GM19239 (cell line): ENCODE measurements at regions not wholly inside any gene's neighbourhood (a gene's known extent, or its start where the extent isn't known, plus 50 kb on each side); places are given as distances from the start of the nearest gene placed in this dataset.
"Not testable (repeated sequence)": the region's sequence is repeated elsewhere in the genome, so short reads cannot be mapped to it uniquely, and the experiment has no call there.

ENCODE experiments used
- DNase-seq: peaks from one replicate; pipeline ENCODE4 v3.0.0; 2011; ENCODE audit warnings: low spot score; ENCODE audit not compliant: insufficient read length
- FAIRE-seq: peaks from 2 replicates; lab custom pipeline; 2011; peaks lifted over from hg19 to GRCh38; lab: Jason Lieb, UNC

- DNase-seq, result no peak
- no peak for FAIRE-seq
Measured at GRCh38 chr6:14464716-14465115, 347.1 kb downstream of the CD83 start.

GRCh38 chr6:14466278-14466677 lies 348.7 kb downstream of the CD83 start:
- DNase-seq (no peak), FAIRE-seq (no peak)

GRCh38 chr6:14467591-14467990 lies 350.0 kb downstream of the CD83 start:
- DNase-seq (no peak), FAIRE-seq (no peak)

- FAIRE-seq (no peak), DNase-seq (no peak)
Measured at GRCh38 chr6:14468647-14469321, 351.2 kb downstream of the CD83 start.

- no peak for FAIRE-seq
- no peak for DNase-seq
Measured at GRCh38 chr6:14470101-14470500, 352.5 kb downstream of the CD83 start.

- no peak for FAIRE-seq
- no peak for DNase-seq
Measured at GRCh38 chr6:14470671-14471070, 353.1 kb downstream of the CD83 start.

- no peak for FAIRE-seq
- DNase-seq, result no peak
Measured at GRCh38 chr6:14472255-14472985, 354.8 kb downstream of the CD83 start.

- peak; percentile 35 for FAIRE-seq
- no peak for DNase-seq
Measured at GRCh38 chr6:14472986-14473337, 355.4 kb downstream of the CD83 start.

GRCh38 chr6:14474816-14475215 lies 357.2 kb downstream of the CD83 start:
- DNase-seq (no peak), FAIRE-seq (no peak)

- no peak for DNase-seq
- FAIRE-seq, result no peak
Measured at GRCh38 chr6:14475306-14475705, 357.7 kb downstream of the CD83 start.

- DNase-seq (no peak), FAIRE-seq (no peak)
Measured at GRCh38 chr6:14476793-14477531, 359.4 kb downstream of the CD83 start.

- no peak for DNase-seq
- no peak for FAIRE-seq
Measured at GRCh38 chr6:14477559-14477958, 360.0 kb downstream of the CD83 start.

- no peak for FAIRE-seq
- no peak for DNase-seq
Measured at GRCh38 chr6:14478381-14479225, 361.0 kb downstream of the CD83 start.

GRCh38 chr6:14481946-14482345 lies 364.4 kb downstream of the CD83 start:
- DNase-seq, FAIRE-seq: not testable (repeated sequence)

- no peak for FAIRE-seq
- DNase-seq, result no peak
Measured at GRCh38 chr6:14487625-14488024, 370.1 kb downstream of the CD83 start.

GRCh38 chr6:14488180-14488579 lies 370.6 kb downstream of the CD83 start:
- no peak for DNase-seq
- FAIRE-seq, result no peak

- no peak for DNase-seq
- no peak for FAIRE-seq
Measured at GRCh38 chr6:14489445-14489844, 371.9 kb downstream of the CD83 start.

- DNase-seq, result no peak
- FAIRE-seq, result no peak
Measured at GRCh38 chr6:14498748-14499147, 381.2 kb downstream of the CD83 start.

- FAIRE-seq, result no peak
- DNase-seq, result no peak
Measured at GRCh38 chr6:14499309-14499708, 381.7 kb downstream of the CD83 start.

GRCh38 chr6:14499841-14500240 lies 382.3 kb downstream of the CD83 start:
- DNase-seq (no peak), FAIRE-seq (no peak)
